ENCODE measurements at regions not wholly inside any gene's neighbourhood (a gene's known extent, or its start where the extent isn't known, plus 50 kb on each side); places are given as distances from the start of the nearest gene placed in this dataset.

GRCh38 chr11:130721023-130721681 is 195.1 kb downstream of the SNX19 start:
- TF ChIP-seq, protein P1, sequence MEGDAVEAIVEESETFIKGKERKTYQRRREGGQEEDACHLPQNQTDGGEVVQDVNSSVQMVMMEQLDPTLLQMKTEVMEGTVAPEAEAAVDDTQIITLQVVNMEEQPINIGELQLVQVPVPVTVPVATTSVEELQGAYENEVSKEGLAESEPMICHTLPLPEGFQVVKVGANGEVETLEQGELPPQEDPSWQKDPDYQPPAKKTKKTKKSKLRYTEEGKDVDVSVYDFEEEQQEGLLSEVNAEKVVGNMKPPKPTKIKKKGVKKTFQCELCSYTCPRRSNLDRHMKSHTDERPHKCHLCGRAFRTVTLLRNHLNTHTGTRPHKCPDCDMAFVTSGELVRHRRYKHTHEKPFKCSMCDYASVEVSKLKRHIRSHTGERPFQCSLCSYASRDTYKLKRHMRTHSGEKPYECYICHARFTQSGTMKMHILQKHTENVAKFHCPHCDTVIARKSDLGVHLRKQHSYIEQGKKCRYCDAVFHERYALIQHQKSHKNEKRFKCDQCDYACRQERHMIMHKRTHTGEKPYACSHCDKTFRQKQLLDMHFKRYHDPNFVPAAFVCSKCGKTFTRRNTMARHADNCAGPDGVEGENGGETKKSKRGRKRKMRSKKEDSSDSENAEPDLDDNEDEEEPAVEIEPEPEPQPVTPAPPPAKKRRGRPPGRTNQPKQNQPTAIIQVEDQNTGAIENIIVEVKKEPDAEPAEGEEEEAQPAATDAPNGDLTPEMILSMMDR (conservative IDR thresholded peaks at IDR 0.05) = no peak
- no peak for TF ChIP-seq ZFX (IDR thresholded peaks at IDR 0.05)

Data from C4-2B (cell line).